PC-3 (cell line): ENCODE measurements at regions not wholly inside any gene's neighbourhood (a gene's known extent, or its start where the extent isn't known, plus 50 kb on each side); places are given as distances from the start of the nearest gene placed in this dataset.

Source experiments
- ATAC-seq: fragments of 200-7000 bp; cut with Tn5 transposase; 2 replicates; pipeline ENCODE4 v1.9.1; 2020; ENCODE audit warnings: mild to moderate bottlenecking, moderate library complexity
- BruUV-seq: library from RNA; stranded (reverse); fragments of 400-500 nt; replicated peaks from 2 replicates; lab custom pipeline; 2021; lab: Mats Ljungman, UMichigan
- CTCF ChIA-PET: fragments of 300-600 bp; sonication (Branson Sonifier 250); formaldehyde crosslinking; loops from one replicate; lab custom pipeline; 2022; ENCODE audit warnings: antibody characterized with exemption; lab: Charles Lee
- POLR2A ChIA-PET: fragments of 300-600 bp; sonication (Branson Sonifier 250); formaldehyde crosslinking; loops from one replicate; lab custom pipeline; 2022; ENCODE audit warnings: antibody characterized with exemption; ENCODE audit not compliant: unreplicated experiment; lab: Charles Lee
- DNase-seq: peaks from one replicate; pipeline ENCODE4 v3.0.0-alpha.2; 2015
- H2AFZ ChIP-seq: fragments of 300-600 bp; sonication (generic); 2 replicates; pipeline ENCODE4 v1.6.0; 2016; ENCODE audit warnings: antibody characterized with exemption, low read length
- H3F3A ChIP-seq: fragments of 300-600 bp; sonication (generic); one replicate; pipeline ENCODE4 v1.6.0; 2017; ENCODE audit warnings: antibody characterized with exemption, low read length, control low read depth, mild to moderate bottlenecking; ENCODE audit not compliant: unreplicated experiment
- H3K27ac ChIP-seq: fragments of 300-600 bp; sonication (generic); 2 replicates; pipeline ENCODE4 v1.5.1; 2016; ENCODE audit warnings: mild to moderate bottlenecking, low read length
- H3K27me3 ChIP-seq: fragments of 300-600 bp; sonication (generic); 2 replicates; pipeline ENCODE4 v1.6.1; 2016; ENCODE audit warnings: low read length, mixed read lengths
- H3K36me3 ChIP-seq: fragments of 300-600 bp; sonication (generic); 2 replicates; pipeline ENCODE4 v1.6.1; 2016; ENCODE audit warnings: low read depth, mixed run types, low read length, mixed read lengths
- H3K4me1 ChIP-seq: fragments of 300-600 bp; sonication (generic); 2 replicates; pipeline ENCODE4 v1.5.1; 2016; ENCODE audit warnings: low read length; ENCODE audit not compliant: insufficient read depth
- H3K4me2 ChIP-seq: fragments of 300-600 bp; sonication (generic); 2 replicates; pipeline ENCODE4 v1.6.0; 2016; ENCODE audit warnings: low read length
- H3K4me3 ChIP-seq: fragments of 300-600 bp; sonication (generic); 2 replicates; pipeline ENCODE4 v1.5.1; 2016; ENCODE audit warnings: mild to moderate bottlenecking, low read length, mixed read lengths
- H3K79me2 ChIP-seq: fragments of 300-600 bp; sonication (generic); 2 replicates; pipeline ENCODE4 v1.6.1; 2017; ENCODE audit warnings: low read length, mixed read lengths
- H3K9ac ChIP-seq: fragments of 300-600 bp; sonication (generic); 2 replicates; pipeline ENCODE4 v1.6.0; 2016; ENCODE audit warnings: mild to moderate bottlenecking, low read length
- H3K9me2 ChIP-seq: fragments of 300-600 bp; sonication (generic); replicated peaks from 2 replicates; pipeline ENCODE4 v1.6.1; 2016; ENCODE audit warnings: mixed run types, low read length, mixed read lengths
- H3K9me3 ChIP-seq: fragments of 300-600 bp; sonication (generic); 2 replicates; pipeline ENCODE4 v1.6.1; 2016; ENCODE audit warnings: low read length, mixed read lengths
- H4K20me1 ChIP-seq: fragments of 300-600 bp; sonication (generic); 2 replicates; pipeline ENCODE4 v1.6.1; 2016; ENCODE audit warnings: low read length, mixed read lengths
- CTCF ChIP-seq: fragments of 300-600 bp; sonication (generic); conservative IDR thresholded peaks from 2 replicates; pipeline ENCODE4 v1.5.1; 2017; ENCODE audit warnings: antibody characterized with exemption, low read depth, mild to moderate bottlenecking, low read length
- EZH2 ChIP-seq: fragments of 300-600 bp; sonication (generic); IDR thresholded peaks from one replicate; pipeline ENCODE4 v1.6.1; 2017; ENCODE audit warnings: antibody characterized with exemption, mild to moderate bottlenecking, low read length; ENCODE audit not compliant: unreplicated experiment
- EZH2phosphoT487 ChIP-seq: fragments of 300-600 bp; sonication (generic); IDR thresholded peaks from 2 replicates; pipeline ENCODE4 v1.6.1; 2018; ENCODE audit warnings: mild to moderate bottlenecking, antibody characterized with exemption, low read length, borderline replicate concordance
- intact Hi-C: fragments of 100-400 bp; cut with micrococcal nuclease; formaldehyde crosslinking; loops from 2 replicates; pipeline ENCODE4 v1.9.0; 2023

GRCh38 chr12:67515679-67516340, 132.7 kb upstream of the DYRK2 start:
- no TSS peak for BruUV-seq
- no peaks in the 10 kb centered on the region for H4K20me1 ChIP-seq
- no peaks in the 10 kb centered on the region for H3K9me3 ChIP-seq
- H3K9ac ChIP-seq = no peak overlapping the region
- H3K4me3 ChIP-seq = no peak overlapping the region
- DNase-seq (peak; percentile 58), ATAC-seq (peak; percentile 42)
- CTCF ChIA-PET = no interaction called here
- TF ChIP-seq EZH2 (no peak), EZH2phosphoT487 (no peak), CTCF (no peak)
- intact Hi-C loops = no loop called here
- H3K4me1 ChIP-seq = peaks cover 23% of the 10 kb centered on the region
- 0 out of 2 replicates have a peak overlapping the region, but pooled peaks have one; percentile 20 for H3K4me2 ChIP-seq
- H3K36me3 ChIP-seq = no peaks in the 10 kb centered on the region
- H3K27ac ChIP-seq = no peak overlapping the region
- H3F3A ChIP-seq = no peaks in the 10 kb centered on the region
- H3K27me3 ChIP-seq = no peaks in the 10 kb centered on the region
- no peaks in the 10 kb centered on the region for H3K79me2 ChIP-seq
- POLR2A ChIA-PET = no interaction called here
- no peak overlapping the region for H2AFZ ChIP-seq
- H3K9me2 ChIP-seq = no peaks in the 10 kb centered on the region

- H2AFZ ChIP-seq = peak overlapping the region; percentile 61
- no peaks in the 10 kb centered on the region for H3F3A ChIP-seq
- peak; percentile 96 for DNase-seq
- no peaks in the 10 kb centered on the region for H3K27me3 ChIP-seq
- CTCF ChIA-PET = no interaction called here
- H3K9me3 ChIP-seq = no peaks in the 10 kb centered on the region
- peak overlapping the region; percentile 60 for H3K4me2 ChIP-seq
- peak overlapping the region; percentile 27; the same call in 1 of the 2 replicates for H3K4me3 ChIP-seq
- H3K4me1 ChIP-seq = peaks cover 23% of the 10 kb centered on the region
- 0 out of 2 replicates have a peak overlapping the region, but pooled peaks have one; percentile 13 for H3K27ac ChIP-seq
- POLR2A ChIA-PET = no interaction called here
- H3K79me2 ChIP-seq = no peaks in the 10 kb centered on the region
- TF ChIP-seq EZH2phosphoT487 (no peak), EZH2 (no peak), CTCF (no peak)
- BruUV-seq = no TSS peak
- no peaks in the 10 kb centered on the region for H3K9me2 ChIP-seq
- H4K20me1 ChIP-seq = no peaks in the 10 kb centered on the region
- intact Hi-C loops = no loop called here
- peak; percentile 93 for ATAC-seq
- no peaks in the 10 kb centered on the region for H3K36me3 ChIP-seq
- H3K9ac ChIP-seq = no peak overlapping the region
These were observed 131.2 kb upstream of the DYRK2 start for GRCh38 chr12:67517181-67517887.
